K562 (cell line): ENCODE measurements at regions not wholly inside any gene's neighbourhood (a gene's known extent, or its start where the extent isn't known, plus 50 kb on each side); places are given as distances from the start of the nearest gene placed in this dataset.

Source experiments
- ATAC-seq: fragments of 200-7000 bp; cut with Tn5 transposase; 3 replicates; pipeline ENCODE4 v1.9.1; 2020; ENCODE audit warnings: moderate library complexity
- BruUV-seq: library from RNA; stranded (reverse); fragments of 400-500 nt; replicated peaks from 2 replicates; lab custom pipeline; 2021; lab: Mats Ljungman, UMichigan
- CTCF ChIA-PET: fragments of 300-600 bp; formaldehyde crosslinking; extraction: SDS; loops from one replicate; lab custom pipeline; 2021; ENCODE audit warnings: low intra/inter-chr PET ratio; lab: Yijun Ruan, JAX
- POLR2A ChIA-PET: fragments of 300-600, 350-650 bp; sonication (Branson Sonifier 250); formaldehyde crosslinking; extraction: SDS; loops from one replicate; lab custom pipeline; 2021; ENCODE audit warnings: antibody characterized with exemption, inconsistent platforms; lab: Yijun Ruan, JAX
- DNase-seq, 4 experiments: peaks; one replicate each; pipeline versions ENCODE4 v3.0.0 to v3.0.0-alpha.2; 2011 to 2018; ENCODE audit warnings: low spot score in 3 of 4, mixed read lengths in 3 of 4; ENCODE audit errors: extremely low read depth in 1 of 4
- FAIRE-seq: peaks from 2 replicates; lab custom pipeline; 2011; peaks lifted over from hg19 to GRCh38; lab: Jason Lieb, UNC
- H2AFZ ChIP-seq: 2 replicates; pipeline ENCODE4 v1.6.0; 2011; ENCODE audit warnings: low read depth, low read length, control low read depth, inconsistent platforms
- H3K27ac ChIP-seq: fragments of 200-600 bp; 3 replicates; pipeline ENCODE4 v1.8.0; 2011; ENCODE audit warnings: low read depth, mild to moderate bottlenecking, control low read depth, inconsistent platforms, low read length, moderate library complexity, mixed read lengths; ENCODE audit errors: extremely low read depth
- H3K27me3 ChIP-seq, 2 experiments: fragments of 300-600 bp in 1 of 2; 2 replicates in 1 of 2; 3 replicates in 1 of 2; pipeline versions ENCODE4 v1.6.0 to v1.8.0; 2011; ENCODE audit warnings: inconsistent platforms in 2 of 2, low read length in 2 of 2, mild to moderate bottlenecking in 1 of 2, mixed read lengths in 1 of 2, moderate library complexity in 1 of 2; ENCODE audit not compliant: control insufficient read depth in 2 of 2, insufficient read depth in 2 of 2
- H3K36me3 ChIP-seq: fragments of 300-600 bp; 3 replicates; pipeline ENCODE4 v1.8.0; 2011; ENCODE audit warnings: mild to moderate bottlenecking, low read length, inconsistent platforms; ENCODE audit not compliant: control insufficient read depth, insufficient read depth
- H3K4me1 ChIP-seq, 2 experiments: fragments of 200-600 bp in 1 of 2; replicated peaks in 1 of 2; 2 replicates in 1 of 2; 3 replicates in 1 of 2; pipeline versions ENCODE4 v1.5.1 to v1.8.0; 2011; ENCODE audit warnings: inconsistent platforms in 2 of 2, low read length in 2 of 2, mild to moderate bottlenecking in 1 of 2, mixed read lengths in 1 of 2, moderate library complexity in 1 of 2; ENCODE audit not compliant: control insufficient read depth in 2 of 2, insufficient read depth in 2 of 2
- H3K4me2 ChIP-seq: 2 replicates; pipeline ENCODE4 v1.6.1; 2011; ENCODE audit warnings: low read length, control low read depth, inconsistent platforms, mixed read lengths; ENCODE audit not compliant: insufficient read depth
- H3K4me3 ChIP-seq: fragments of 200-600 bp; sonication (generic), shearing (Covaris generic); 2 replicates; pipeline ENCODE4 v1.5.1; 2016; ENCODE audit warnings: control low read depth, inconsistent platforms
- H3K79me2 ChIP-seq: fragments of 200-600 bp; 3 replicates; pipeline ENCODE4 v1.8.0; 2011; ENCODE audit warnings: low read length, inconsistent platforms; ENCODE audit not compliant: control insufficient read depth, insufficient read depth
- H3K9ac ChIP-seq, 2 experiments: 2 replicates each; pipeline versions ENCODE4 v1.6.0 to v1.6.1; 2011; ENCODE audit warnings: low read depth in 2 of 2, low read length in 2 of 2, control low read depth in 1 of 2, inconsistent platforms in 1 of 2, mild to moderate bottlenecking in 1 of 2, mixed read lengths in 1 of 2; ENCODE audit not compliant: insufficient read depth in 1 of 2
- H3K9me1 ChIP-seq: one replicate; pipeline ENCODE4 v1.6.0; 2011; ENCODE audit warnings: inconsistent platforms, mild to moderate bottlenecking, low read length, moderate library complexity; ENCODE audit not compliant: control insufficient read depth, insufficient read depth
- H3K9me3 ChIP-seq: replicated peaks from 2 replicates; pipeline ENCODE4 v1.5.1; 2011; ENCODE audit warnings: low read depth, low read length, inconsistent platforms; ENCODE audit not compliant: control insufficient read depth, insufficient read depth
- H4K20me1 ChIP-seq: replicated peaks from 2 replicates; pipeline ENCODE4 v1.6.1; 2011; ENCODE audit warnings: low read length, inconsistent platforms, mixed read lengths; ENCODE audit not compliant: control insufficient read depth, insufficient read depth
- COPS2 ChIP-seq: fragments of 450-650 bp; conservative IDR thresholded peaks from 2 replicates; pipeline ENCODE4 v1.6.1; 2016; ENCODE audit warnings: mild to moderate bottlenecking, moderate library complexity
- GTF2F1 ChIP-seq: IDR thresholded peaks from 2 replicates; pipeline ENCODE4 v1.6.1; 2011; ENCODE audit warnings: low read depth, low read length, improper control_type of control experiment
- MTA2 ChIP-seq: fragments of 450-650 bp; IDR thresholded peaks from 2 replicates; pipeline ENCODE4 v1.6.1; 2016; ENCODE audit warnings: low read depth
- NCOR1 ChIP-seq: fragments of 450-650 bp; IDR thresholded peaks from 2 replicates; pipeline ENCODE4 v1.6.1; 2016; ENCODE audit warnings: mild to moderate bottlenecking, moderate library complexity
- SLC30A9 ChIP-seq: fragments of 250-450 bp; sonication (Bioruptor Pico); IDR thresholded peaks from 2 replicates; pipeline ENCODE4 v1.8.0; 2022; ENCODE audit warnings: mild to moderate bottlenecking, moderate library complexity
- ZNF212 ChIP-seq: fragments of 450-650 bp; formaldehyde crosslinking; IDR thresholded peaks from 2 replicates; pipeline ENCODE4 v1.4.0; 2020; ENCODE audit warnings: mild to moderate bottlenecking
- ZNF583 ChIP-seq: fragments of 250-450 bp; sonication (Bioruptor Pico); IDR thresholded peaks from 2 replicates; pipeline ENCODE4 v1.4.0; 2020
- WGBS: fragments of 100-300 bp; shearing (Covaris generic); methylation state at CpG from one replicate; pipeline ENCODE4 v1.1.6; 2016; ENCODE audit warnings: low coverage, mixed read lengths; ENCODE audit not compliant: insufficient coverage; ENCODE audit errors: missing lambda C conversion rate; 5-methylcytosine and 5-hydroxymethylcytosine counted together
- in situ Hi-C: fragments of 300-500 bp; cut with MboI; formaldehyde crosslinking; loops from 4 replicates; pipeline ENCODE4 v1.15.0; 2018; ENCODE audit warnings: inconsistent platforms, mixed read lengths
- intact Hi-C: fragments of 100-400 bp; cut with micrococcal nuclease; formaldehyde crosslinking; loops from 2 replicates; pipeline ENCODE4 v1.14.2; 2022
- TF ChIP-seq, protein P1 (sequence below), 2 experiments: fragments of 450-650 bp; IDR thresholded peaks; 2 replicates each; pipeline ENCODE4 v1.6.1; 2016
- TF ChIP-seq, protein P2 (sequence below): fragments of 250-450 bp; sonication (Bioruptor Pico); IDR thresholded peaks from 2 replicates; pipeline ENCODE4 v1.9.0; 2021; ENCODE audit warnings: mild to moderate bottlenecking
- TF ChIP-seq, protein P3 (sequence below): sonication (generic); formaldehyde crosslinking; IDR thresholded peaks from 2 replicates; pipeline ENCODE4 v1.8.0; 2022; ENCODE audit warnings: missing genetic modification reagents, mild to moderate bottlenecking, borderline replicate concordance
- TF ChIP-seq, protein P4 (sequence below): fragments of 450-650 bp; IDR thresholded peaks from 2 replicates; pipeline ENCODE4 v1.7.1; 2018; ENCODE audit warnings: mild to moderate bottlenecking, low read depth; ENCODE audit not compliant: partially characterized antibody
- TF ChIP-seq, protein P5 (sequence below): sonication (generic); formaldehyde crosslinking; IDR thresholded peaks from 2 replicates; pipeline ENCODE4 v1.8.0; 2022; ENCODE audit warnings: mild to moderate bottlenecking, missing genetic modification reagents, borderline replicate concordance
- TF ChIP-seq, protein P6 (sequence below): fragments of 450-650 bp; conservative IDR thresholded peaks from 2 replicates; pipeline ENCODE4 v1.6.1; 2016; ENCODE audit warnings: missing genetic modification characterization, low read depth, mild to moderate bottlenecking, control low read depth, missing compliant biosample characterization

DNA sequence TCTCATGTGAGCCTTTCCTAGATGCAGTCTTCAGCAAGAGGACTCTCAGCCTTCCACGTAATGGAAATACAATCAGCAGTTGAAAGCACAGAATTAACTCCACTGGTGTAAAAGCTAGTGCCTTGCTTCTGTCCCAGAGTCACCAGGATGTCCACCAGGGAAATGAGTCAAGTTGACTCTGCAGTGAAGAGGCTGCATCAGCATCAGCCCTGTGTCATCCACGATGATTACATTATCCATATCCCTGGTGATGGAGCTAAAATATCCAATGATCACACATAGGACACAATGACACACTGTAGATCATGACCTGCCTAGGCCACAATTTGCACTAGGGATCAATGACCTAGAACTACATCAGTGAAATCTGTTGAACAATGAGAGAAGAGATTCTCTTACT, 262.4 kb downstream of the ERMARD start (continued):
- TF ChIP-seq, protein P1, sequence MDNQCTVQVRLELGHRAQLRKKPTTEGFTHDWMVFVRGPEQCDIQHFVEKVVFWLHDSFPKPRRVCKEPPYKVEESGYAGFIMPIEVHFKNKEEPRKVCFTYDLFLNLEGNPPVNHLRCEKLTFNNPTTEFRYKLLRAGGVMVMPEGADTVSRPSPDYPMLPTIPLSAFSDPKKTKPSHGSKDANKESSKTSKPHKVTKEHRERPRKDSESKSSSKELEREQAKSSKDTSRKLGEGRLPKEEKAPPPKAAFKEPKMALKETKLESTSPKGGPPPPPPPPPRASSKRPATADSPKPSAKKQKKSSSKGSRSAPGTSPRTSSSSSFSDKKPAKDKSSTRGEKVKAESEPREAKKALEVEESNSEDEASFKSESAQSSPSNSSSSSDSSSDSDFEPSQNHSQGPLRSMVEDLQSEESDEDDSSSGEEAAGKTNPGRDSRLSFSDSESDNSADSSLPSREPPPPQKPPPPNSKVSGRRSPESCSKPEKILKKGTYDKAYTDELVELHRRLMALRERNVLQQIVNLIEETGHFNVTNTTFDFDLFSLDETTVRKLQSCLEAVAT (IDR thresholded peaks at IDR 0.05): no peak
- TF ChIP-seq, all 486 proteins: peak for 0

DNA sequence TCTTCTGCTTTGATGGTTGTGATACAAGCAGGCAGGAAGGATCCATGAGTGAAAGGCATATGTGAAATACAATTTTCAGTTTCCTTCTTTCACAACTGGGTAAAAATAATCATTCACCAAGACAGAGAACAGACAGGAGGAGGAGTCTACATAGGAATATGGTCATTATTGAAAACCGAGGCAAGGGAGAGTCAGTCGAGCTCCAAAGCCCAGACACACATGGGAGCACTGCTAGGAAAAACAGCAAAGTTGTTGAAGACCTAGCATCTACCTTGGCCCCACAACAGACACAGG, 260.6 kb downstream of the ERMARD start:
- in situ Hi-C loops: no loop called here

More for the DNA sequence above, 260.6 kb downstream of the ERMARD start:
- CTCF ChIA-PET: no interaction called here
- intact Hi-C loops: no loop called here
- WGBS: 0% methylated on average over 2 of the region's 2 CpGs
- no peaks in the 10 kb centered on the region for H3K9me1 ChIP-seq
- TF ChIP-seq ZNF583 (CRISPR knock-in tag) (no peak), MTA2 (no peak), ZNF212 (no peak), NCOR1 (no peak), GTF2F1 (no peak), COPS2 (no peak), SLC30A9 (CRISPR knock-in tag) (no peak)
- TF ChIP-seq, protein P2, sequence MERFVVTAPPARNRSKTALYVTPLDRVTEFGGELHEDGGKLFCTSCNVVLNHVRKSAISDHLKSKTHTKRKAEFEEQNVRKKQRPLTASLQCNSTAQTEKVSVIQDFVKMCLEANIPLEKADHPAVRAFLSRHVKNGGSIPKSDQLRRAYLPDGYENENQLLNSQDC (CRISPR knock-in tag): no peak
- TF ChIP-seq, protein P3, sequence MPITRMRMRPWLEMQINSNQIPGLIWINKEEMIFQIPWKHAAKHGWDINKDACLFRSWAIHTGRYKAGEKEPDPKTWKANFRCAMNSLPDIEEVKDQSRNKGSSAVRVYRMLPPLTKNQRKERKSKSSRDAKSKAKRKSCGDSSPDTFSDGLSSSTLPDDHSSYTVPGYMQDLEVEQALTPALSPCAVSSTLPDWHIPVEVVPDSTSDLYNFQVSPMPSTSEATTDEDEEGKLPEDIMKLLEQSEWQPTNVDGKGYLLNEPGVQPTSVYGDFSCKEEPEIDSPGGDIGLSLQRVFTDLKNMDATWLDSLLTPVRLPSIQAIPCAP: no peak
- TF ChIP-seq, protein P4, sequence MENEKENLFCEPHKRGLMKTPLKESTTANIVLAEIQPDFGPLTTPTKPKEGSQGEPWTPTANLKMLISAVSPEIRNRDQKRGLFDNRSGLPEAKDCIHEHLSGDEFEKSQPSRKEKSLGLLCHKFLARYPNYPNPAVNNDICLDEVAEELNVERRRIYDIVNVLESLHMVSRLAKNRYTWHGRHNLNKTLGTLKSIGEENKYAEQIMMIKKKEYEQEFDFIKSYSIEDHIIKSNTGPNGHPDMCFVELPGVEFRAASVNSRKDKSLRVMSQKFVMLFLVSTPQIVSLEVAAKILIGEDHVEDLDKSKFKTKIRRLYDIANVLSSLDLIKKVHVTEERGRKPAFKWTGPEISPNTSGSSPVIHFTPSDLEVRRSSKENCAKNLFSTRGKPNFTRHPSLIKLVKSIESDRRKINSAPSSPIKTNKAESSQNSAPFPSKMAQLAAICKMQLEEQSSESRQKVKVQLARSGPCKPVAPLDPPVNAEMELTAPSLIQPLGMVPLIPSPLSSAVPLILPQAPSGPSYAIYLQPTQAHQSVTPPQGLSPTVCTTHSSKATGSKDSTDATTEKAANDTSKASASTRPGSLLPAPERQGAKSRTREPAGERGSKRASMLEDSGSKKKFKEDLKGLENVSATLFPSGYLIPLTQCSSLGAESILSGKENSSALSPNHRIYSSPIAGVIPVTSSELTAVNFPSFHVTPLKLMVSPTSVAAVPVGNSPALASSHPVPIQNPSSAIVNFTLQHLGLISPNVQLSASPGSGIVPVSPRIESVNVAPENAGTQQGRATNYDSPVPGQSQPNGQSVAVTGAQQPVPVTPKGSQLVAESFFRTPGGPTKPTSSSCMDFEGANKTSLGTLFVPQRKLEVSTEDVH: no peak
- TF ChIP-seq, protein P5, sequence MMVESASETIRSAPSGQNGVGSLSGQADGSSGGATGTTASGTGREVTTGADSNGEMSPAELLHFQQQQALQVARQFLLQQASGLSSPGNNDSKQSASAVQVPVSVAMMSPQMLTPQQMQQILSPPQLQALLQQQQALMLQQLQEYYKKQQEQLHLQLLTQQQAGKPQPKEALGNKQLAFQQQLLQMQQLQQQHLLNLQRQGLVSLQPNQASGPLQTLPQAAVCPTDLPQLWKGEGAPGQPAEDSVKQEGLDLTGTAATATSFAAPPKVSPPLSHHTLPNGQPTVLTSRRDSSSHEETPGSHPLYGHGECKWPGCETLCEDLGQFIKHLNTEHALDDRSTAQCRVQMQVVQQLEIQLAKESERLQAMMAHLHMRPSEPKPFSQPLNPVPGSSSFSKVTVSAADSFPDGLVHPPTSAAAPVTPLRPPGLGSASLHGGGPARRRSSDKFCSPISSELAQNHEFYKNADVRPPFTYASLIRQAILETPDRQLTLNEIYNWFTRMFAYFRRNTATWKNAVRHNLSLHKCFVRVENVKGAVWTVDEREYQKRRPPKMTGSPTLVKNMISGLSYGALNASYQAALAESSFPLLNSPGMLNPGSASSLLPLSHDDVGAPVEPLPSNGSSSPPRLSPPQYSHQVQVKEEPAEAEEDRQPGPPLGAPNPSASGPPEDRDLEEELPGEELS: no peak
- TF ChIP-seq, protein P6, sequence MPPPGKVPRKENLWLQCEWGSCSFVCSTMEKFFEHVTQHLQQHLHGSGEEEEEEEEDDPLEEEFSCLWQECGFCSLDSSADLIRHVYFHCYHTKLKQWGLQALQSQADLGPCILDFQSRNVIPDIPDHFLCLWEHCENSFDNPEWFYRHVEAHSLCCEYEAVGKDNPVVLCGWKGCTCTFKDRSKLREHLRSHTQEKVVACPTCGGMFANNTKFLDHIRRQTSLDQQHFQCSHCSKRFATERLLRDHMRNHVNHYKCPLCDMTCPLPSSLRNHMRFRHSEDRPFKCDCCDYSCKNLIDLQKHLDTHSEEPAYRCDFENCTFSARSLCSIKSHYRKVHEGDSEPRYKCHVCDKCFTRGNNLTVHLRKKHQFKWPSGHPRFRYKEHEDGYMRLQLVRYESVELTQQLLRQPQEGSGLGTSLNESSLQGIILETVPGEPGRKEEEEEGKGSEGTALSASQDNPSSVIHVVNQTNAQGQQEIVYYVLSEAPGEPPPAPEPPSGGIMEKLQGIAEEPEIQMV (tag): no peak
- TF ChIP-seq, all 486 proteins: peak for 0
- DNase-seq: no peak
- no peak overlapping the region for H3K4me3 ChIP-seq
- H3K9ac ChIP-seq: no peak overlapping the region
- H3K4me1 ChIP-seq: no peaks in the 10 kb centered on the region
- H4K20me1 ChIP-seq: no peaks in the 10 kb centered on the region
- no peak overlapping the region for H3K4me2 ChIP-seq
- H3K79me2 ChIP-seq: no peaks in the 10 kb centered on the region
- no peaks in the 10 kb centered on the region for H3K36me3 ChIP-seq
- BruUV-seq: no TSS peak
- no peak for FAIRE-seq
- H3K9me3 ChIP-seq: no peaks in the 10 kb centered on the region
- no peak overlapping the region for H3K27ac ChIP-seq
- ATAC-seq: no peak
- H3K27me3 ChIP-seq: peaks cover 6 to 29% of the 10 kb centered on the region in 2 experiments; a peak in 3 of 5 replicates
- no peak overlapping the region for H2AFZ ChIP-seq
- POLR2A ChIA-PET: no interaction called here
